Heart left ventricle (tissue), 16 donors: ENCODE measurements at regions not wholly inside any gene's neighbourhood (a gene's known extent, or its start where the extent isn't known, plus 50 kb on each side); places are given as distances from the start of the nearest gene placed in this dataset.

ENCODE experiments used
- ATAC-seq, 4 donors: fragments of 200-7000 bp; cut with Tn5 transposase; one replicate each; pipeline ENCODE4 v1.9.1; 2020 to 2022; ENCODE audit warnings: moderate library complexity in 4 of 4, mild to moderate bottlenecking in 3 of 4, moderate number of reproducible peaks in 1 of 4
- DNase-seq, 5 donors: peaks; one replicate each; pipeline ENCODE4 v3.0.0-alpha.2; 2020
- H3K27ac ChIP-seq, 12 donors: fragments of 200-600 bp; sonication (generic) in 4 of 12; one replicate each; pipeline versions ENCODE4 v1.5.0 to v1.8.0; 2016 to 2022; ENCODE audit warnings: mild to moderate bottlenecking in 2 of 12
- H3K27me3 ChIP-seq, 9 donors: fragments of 200-600 bp; sonication (generic) in 2 of 9; one replicate each; pipeline versions ENCODE4 v1.5.1 to v1.8.0; 2016 to 2022; ENCODE audit warnings: mild to moderate bottlenecking in 3 of 9
- H3K36me3 ChIP-seq, 9 donors: fragments of 200-600 bp; sonication (generic) in 2 of 9; one replicate each; pipeline versions ENCODE4 v1.5.0 to v1.8.0; 2018 to 2022; ENCODE audit warnings: mild to moderate bottlenecking in 2 of 9
- H3K4me1 ChIP-seq, 12 donors: fragments of 200-600 bp; sonication (generic) in 4 of 12; one replicate each; pipeline versions ENCODE4 v1.5.0 to v1.8.0; 2016 to 2022; ENCODE audit warnings: mild to moderate bottlenecking in 3 of 12
- H3K4me3 ChIP-seq, 12 donors: fragments of 200-600 bp; sonication (generic) in 4 of 12; one replicate each; pipeline versions ENCODE4 v1.5.0 to v1.8.0; 2017 to 2022; ENCODE audit warnings: mild to moderate bottlenecking in 9 of 12, moderate library complexity in 4 of 12
- H3K9me3 ChIP-seq, 12 donors: fragments of 200-600 bp; sonication (generic) in 4 of 12; one replicate each; pipeline versions ENCODE4 v1.5.0 to v1.8.0; 2016 to 2022; ENCODE audit warnings: mild to moderate bottlenecking in 1 of 12
- CTCF ChIP-seq, 12 donors: fragments of 200-600 bp; sonication (generic) in 4 of 12; IDR thresholded peaks; one replicate each; pipeline versions ENCODE4 v1.5.0 to v1.8.0; 2018 to 2022; ENCODE audit warnings: antibody characterized with exemption in 12 of 12, mild to moderate bottlenecking in 5 of 12
- POLR2A ChIP-seq, 2 donors: fragments of 450-650 bp; IDR thresholded peaks; one replicate each; pipeline ENCODE4 v1.6.1; 2017; ENCODE audit warnings: antibody characterized with exemption in 2 of 2, mild to moderate bottlenecking in 2 of 2, moderate library complexity in 2 of 2
- WGBS, 4 donors: extraction: QIAGEN DNeasy Blood & Tissue Kit in 2 of 4; methylation state at CpG; one replicate each; pipeline versions ENCODE4 v1.1.5 to v1.1.7; 2013 to 2018; 5-methylcytosine and 5-hydroxymethylcytosine counted together
- intact Hi-C, 10 donors: fragments of 100-400 bp; cut with DNase I; formaldehyde crosslinking; loops; one replicate each; pipeline versions ENCODE4 v1.11.1 to v1.14.2; 2022
- donor health status: ischemic (EF 13 %, LVEDD 7.1; RV severe dilation, severe dysfunction).
- donor health status: healthy with polysubstance abuse.
- donor health status: DM: no; HTN: yes; CAD: no.
- donor health status: DM: no; HTN: no; CAD: no.
- donor health status: ischemic (EF 25% LVEDD 6.9; RV normal size, moderate dysfunction).
- donor health status: ischemic (EF 25% LVEDD 5.7; RV mildly dilated, moderate dysfunction).
- donor health status: healthy.
- donor health status: DM: yes; HTN: yes; CAD: no.
- donor health status: ischemic (EF 35%, LVEDD 5.7; RV mildly dilated, moderate dysfunction).
- donor health status: nonischemic (EF 11% LVEDD 7.7; RV severe dilation, severe dysfunction).
- donor health status: DM: yes; HTN: yes; CAD: no.
- donor health status: PGD.
- donor health status: ischemic (EF 29% LVEDD 5.4; RV normal size, mild dysfunction).
- donor health status: nonischemic (EF 23%, LVEDD 6.1; RV moderate dilation, normal function).

DNA sequence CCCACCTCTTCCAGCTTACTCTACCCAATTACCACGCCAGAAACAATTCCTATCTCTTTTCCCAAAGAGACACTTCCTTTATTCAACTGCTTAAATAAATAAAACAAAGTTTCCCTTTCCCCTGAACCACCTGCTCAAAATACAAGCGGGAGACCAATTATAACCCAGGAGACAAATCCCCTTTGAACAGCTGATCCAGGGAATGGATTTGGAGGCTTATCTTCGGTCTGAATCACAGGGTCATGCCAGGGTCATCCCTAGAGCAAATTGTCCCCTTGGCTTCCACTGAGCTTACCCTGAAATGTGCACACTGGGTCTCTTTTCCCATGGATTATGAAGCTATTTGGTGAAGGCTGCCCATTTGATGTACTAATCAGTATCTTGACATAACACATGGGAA lies 99.9 kb upstream of the JAZF1 start:
- ATAC-seq (no peak), DNase-seq (no peak)
- Histone ChIP-seq H3K4me3 (no peak overlapping the region), H3K27me3 (no peaks in the 10 kb centered on the region), H3K4me1 (no peaks in the 10 kb centered on the region), H3K36me3 (no peaks in the 10 kb centered on the region), H3K9me3 (no peaks in the 10 kb centered on the region), H3K27ac (no peak overlapping the region)
- TF ChIP-seq POLR2A (IDR thresholded peaks at IDR 0.05) (no peak), CTCF (IDR thresholded peaks at IDR 0.05) (no peak)
- WGBS, 4 donors, result 50 to 68% (median 55%) methylated on average over 3 of the region's 3 CpGs
- intact Hi-C loops, result no loop called here

- no peak for ATAC-seq
- Histone ChIP-seq H3K4me1 (no peaks in the 10 kb centered on the region), H3K36me3 (no peaks in the 10 kb centered on the region), H3K4me3 (no peak overlapping the region), H3K9me3 (no peaks in the 10 kb centered on the region), H3K27me3 (peaks cover 0 to 5% (median 0%) of the 10 kb centered on the region in 9 donors), H3K27ac (no peak overlapping the region)
- 80 to 86% (median 82%) methylated on average over 2 of the region's 2 CpGs for WGBS, 4 donors
- no peak for DNase-seq
- TF ChIP-seq POLR2A (IDR thresholded peaks at IDR 0.05) (no peak), CTCF (IDR thresholded peaks at IDR 0.05) (no peak)
- intact Hi-C loops, result loop anchor here in 5 of 10 donors (10.0 kb wide), 3 partner anchors 94 to 564 kb away; no protein-coding TSS in a partner anchor
Measured at GRCh38 chr7:28290496-28290895, 109.9 kb upstream of the JAZF1 start.

GRCh38 chr7:28291559-28291958 lies 111.0 kb upstream of the JAZF1 start:
- Histone ChIP-seq H3K27ac (no peak overlapping the region), H3K36me3 (no peaks in the 10 kb centered on the region), H3K4me1 (no peaks in the 10 kb centered on the region), H3K9me3 (no peaks in the 10 kb centered on the region), H3K4me3 (no peak overlapping the region), H3K27me3 (peaks cover 0 to 5% (median 0%) of the 10 kb centered on the region in 9 donors)
- DNase-seq (no peak), ATAC-seq (no peak)
- intact Hi-C loops, result loop anchor here in 5 of 10 donors (10.0 kb wide), 3 partner anchors 93 to 563 kb away; no protein-coding TSS in a partner anchor
- TF ChIP-seq CTCF (IDR thresholded peaks at IDR 0.05) (no peak), POLR2A (IDR thresholded peaks at IDR 0.05) (no peak)
- 58 to 73% (median 68%) methylated on average over 4 of the region's 4 CpGs for WGBS, 4 donors

DNA sequence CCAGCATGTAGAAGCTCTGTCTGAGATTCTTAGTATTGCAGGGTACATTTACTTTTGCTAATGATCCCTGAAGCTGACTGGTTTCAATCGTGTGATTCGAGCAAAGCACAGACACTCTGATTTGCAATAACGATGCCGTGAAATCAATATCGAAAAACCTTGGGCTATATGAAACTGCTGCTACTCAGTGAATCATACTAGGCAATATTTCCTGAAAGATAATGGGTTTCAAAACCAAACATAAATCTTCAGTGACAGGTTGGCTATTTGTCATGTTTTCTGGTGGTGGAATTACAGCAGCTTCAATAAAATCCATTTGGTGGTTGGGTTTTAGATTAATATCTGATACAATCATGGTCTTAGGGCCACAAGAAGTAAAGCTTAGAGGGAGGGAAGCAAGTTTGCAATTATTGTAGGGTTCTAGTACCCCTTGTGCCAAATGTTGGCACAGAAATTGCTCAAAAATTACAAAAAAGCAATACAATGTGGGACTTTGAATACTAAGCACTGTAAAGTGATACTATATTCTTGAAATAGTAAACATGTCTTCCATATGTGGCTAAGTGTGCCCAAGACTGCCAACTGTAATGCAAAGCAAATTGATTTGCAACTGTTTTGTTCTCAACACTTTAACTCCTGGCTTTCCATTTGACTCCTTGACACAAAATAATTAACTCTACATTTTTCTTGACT lies 112.4 kb upstream of the JAZF1 start:
- DNase-seq (no peak), ATAC-seq (no peak)
- Histone ChIP-seq H3K4me1 (no peaks in the 10 kb centered on the region), H3K4me3 (no peak overlapping the region), H3K9me3 (no peaks in the 10 kb centered on the region), H3K27ac (no peak overlapping the region), H3K36me3 (no peaks in the 10 kb centered on the region), H3K27me3 (peaks cover 0 to 5% (median 0%) of the 10 kb centered on the region in 9 donors)
- intact Hi-C loops, result loop anchor here in 5 of 10 donors (10.0 kb wide), 3 partner anchors 92 to 562 kb away; no protein-coding TSS in a partner anchor
- WGBS, 4 donors, result 70 to 87% (median 75%) methylated on average over 5 of the region's 5 CpGs
- TF ChIP-seq POLR2A (IDR thresholded peaks at IDR 0.05) (no peak), CTCF (IDR thresholded peaks at IDR 0.05) (no peak)
